GM23248 (cell line): ENCODE measurements at regions not wholly inside any gene's neighbourhood (a gene's known extent, or its start where the extent isn't known, plus 50 kb on each side); places are given as distances from the start of the nearest gene placed in this dataset.

Source experiments
- DNase-seq: peaks from one replicate; pipeline ENCODE4 v3.0.0-alpha.2; 2015
- H2AFZ ChIP-seq: fragments of 200-600 bp; sonication (generic); 2 replicates; pipeline ENCODE4 v1.6.1; 2016; ENCODE audit warnings: antibody characterized with exemption
- H3F3A ChIP-seq: fragments of 200-600 bp; sonication (generic); 2 replicates; pipeline ENCODE4 v1.6.1; 2016; ENCODE audit warnings: mild to moderate bottlenecking, antibody characterized with exemption, mixed run types; ENCODE audit not compliant: insufficient read depth
- H3K27ac ChIP-seq: fragments of 200-600 bp; sonication (generic); 2 replicates; pipeline ENCODE4 v1.5.1; 2016; ENCODE audit warnings: mild to moderate bottlenecking
- H3K27me3 ChIP-seq: fragments of 200-600 bp; sonication (generic); replicated peaks from 2 replicates; pipeline ENCODE4 v1.6.1; 2016; ENCODE audit warnings: mild to moderate bottlenecking; ENCODE audit not compliant: insufficient read depth
- H3K36me3 ChIP-seq: fragments of 200-600 bp; sonication (generic); 2 replicates; pipeline ENCODE4 v1.6.1; 2016; ENCODE audit warnings: low read depth, mild to moderate bottlenecking
- H3K4me1 ChIP-seq: fragments of 200-600 bp; sonication (generic); 2 replicates; pipeline ENCODE4 v1.6.1; 2016; ENCODE audit warnings: mild to moderate bottlenecking; ENCODE audit not compliant: insufficient read depth
- H3K4me2 ChIP-seq: fragments of 200-600 bp; sonication (generic); one replicate; pipeline ENCODE4 v1.6.1; 2016; ENCODE audit warnings: mild to moderate bottlenecking; ENCODE audit not compliant: unreplicated experiment
- H3K4me3 ChIP-seq: fragments of 200-600 bp; sonication (generic); 2 replicates; pipeline ENCODE4 v1.5.1; 2016; ENCODE audit warnings: mild to moderate bottlenecking
- H3K79me2 ChIP-seq: fragments of 200-600 bp; sonication (generic); 2 replicates; pipeline ENCODE4 v1.6.1; 2016; ENCODE audit warnings: mild to moderate bottlenecking; ENCODE audit not compliant: insufficient read depth
- H3K9ac ChIP-seq: fragments of 200-600 bp; sonication (generic); 2 replicates; pipeline ENCODE4 v1.6.1; 2016; ENCODE audit warnings: mild to moderate bottlenecking
- H3K9me2 ChIP-seq: fragments of 200-600 bp; sonication (generic); 2 replicates; pipeline ENCODE4 v1.6.1; 2016; ENCODE audit warnings: mixed run types, mild to moderate bottlenecking, moderate library complexity; ENCODE audit not compliant: insufficient read depth
- H3K9me3 ChIP-seq: fragments of 200-600 bp; sonication (generic); one replicate; pipeline ENCODE4 v1.6.1; 2017; ENCODE audit warnings: low read depth
- H4K20me1 ChIP-seq: fragments of 200-600 bp; sonication (generic); 2 replicates; pipeline ENCODE4 v1.6.0; 2016; ENCODE audit not compliant: insufficient read depth
- EZH2 ChIP-seq: fragments of 200-600 bp; sonication (generic); IDR thresholded peaks from 2 replicates; pipeline ENCODE4 v1.6.1; 2018; ENCODE audit warnings: antibody characterized with exemption, mild to moderate bottlenecking; ENCODE audit not compliant: insufficient read depth, poor library complexity, severe bottlenecking
- EZH2phosphoT487 ChIP-seq: fragments of 200-600 bp; sonication (generic); IDR thresholded peaks from 2 replicates; pipeline ENCODE4 v1.6.1; 2018; ENCODE audit warnings: antibody characterized with exemption, moderate library complexity, mild to moderate bottlenecking, low read depth; ENCODE audit not compliant: insufficient read depth
- WGBS, 2 experiments: methylation state at CpG; one replicate each; pipeline ENCODE4 v1.1.6; 2015 to 2017; ENCODE audit warnings: low lambda C conversion rate in 2 of 2, low coverage in 1 of 2; ENCODE audit errors: missing lambda C conversion rate in 2 of 2; 5-methylcytosine and 5-hydroxymethylcytosine counted together
- in situ Hi-C: fragments of 300-500 bp; cut with MboI; formaldehyde crosslinking; loops from 2 replicates; pipeline ENCODE4 v1.15.0; 2020

DNA sequence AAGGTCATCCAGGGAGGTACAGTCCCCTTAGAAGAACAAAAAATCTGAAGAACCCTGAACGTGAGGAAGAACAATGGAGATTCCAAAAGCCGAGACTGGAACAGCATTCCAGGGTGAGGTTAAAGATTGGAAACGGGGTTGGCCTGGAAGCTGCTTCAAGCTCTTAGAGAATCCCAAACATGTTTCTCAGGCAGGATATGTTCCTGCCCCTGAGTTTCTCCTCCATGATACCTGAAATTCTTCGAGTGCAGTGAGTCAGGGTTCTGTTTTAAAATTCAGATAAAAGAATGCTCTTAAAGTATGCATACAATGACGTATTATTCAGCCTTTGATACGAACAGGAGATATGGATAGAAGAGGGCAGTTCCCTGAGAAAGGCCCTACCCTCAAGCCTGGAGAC, 293.1 kb downstream of the HS3ST3B1 start:
- Histone ChIP-seq H3K9ac (no peak overlapping the region), H3K79me2 (no peaks in the 10 kb centered on the region), H3K9me2 (no peaks in the 10 kb centered on the region), H3K27me3 (peaks cover 5% of the 10 kb centered on the region; the same call in 1 of the 2 replicates), H3K4me2 (no peak overlapping the region), H3K36me3 (no peaks in the 10 kb centered on the region), H3F3A (no peaks in the 10 kb centered on the region), H3K27ac (no peak overlapping the region), H3K4me1 (no peaks in the 10 kb centered on the region), H3K4me3 (no peak overlapping the region), H4K20me1 (no peaks in the 10 kb centered on the region), H3K9me3 (no peaks in the 10 kb centered on the region), H2AFZ (no peak overlapping the region)
- TF ChIP-seq EZH2 (no peak), EZH2phosphoT487 (no peak)
- 37 to 45% methylated on average over 6 of the region's 6 CpGs for WGBS, 2 experiments
- no peak for DNase-seq
- in situ Hi-C loops = loop anchor here (25.0 kb wide), 1 partner anchor 93 kb away; no protein-coding TSS in a partner anchor

DNA sequence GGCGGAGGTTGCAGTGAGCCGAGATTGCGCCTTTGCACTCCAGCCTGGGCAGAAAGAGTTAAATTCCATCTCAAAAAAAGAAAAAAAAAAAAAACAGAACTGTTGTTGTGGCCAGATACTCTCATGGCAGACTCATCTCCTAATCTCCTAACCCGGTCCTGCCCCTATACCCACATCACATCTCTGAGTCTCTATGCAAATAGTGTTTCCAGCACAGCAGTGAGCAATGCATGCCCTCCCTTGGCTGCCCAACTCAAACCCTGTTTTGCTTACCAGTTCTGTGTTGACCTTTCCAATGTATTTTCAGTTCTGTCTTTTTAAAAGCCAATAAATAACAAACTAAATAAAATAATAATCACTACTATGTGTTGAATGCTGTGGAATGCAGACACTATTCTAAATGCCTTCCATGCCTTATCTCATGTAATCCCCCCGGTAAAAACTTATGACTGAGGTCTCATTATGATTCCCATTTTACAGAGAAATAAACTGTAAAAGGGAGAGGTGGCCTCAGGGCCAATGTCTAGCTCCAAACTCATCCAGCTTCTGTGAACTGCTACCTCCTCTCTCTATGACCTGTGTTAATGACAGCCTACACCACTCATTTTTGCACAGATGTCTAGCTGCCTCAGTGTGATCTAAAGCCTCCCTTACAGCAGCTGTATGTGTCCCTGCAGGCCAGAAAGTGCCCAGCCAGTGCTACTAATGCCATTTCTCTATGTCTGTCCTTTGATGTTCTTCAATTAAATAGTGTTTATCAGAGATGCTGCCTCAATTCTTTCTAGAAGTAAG, 289.8 kb downstream of the HS3ST3B1 start:
- Histone ChIP-seq H3K36me3 (no peaks in the 10 kb centered on the region), H4K20me1 (no peaks in the 10 kb centered on the region), H3K4me3 (no peak overlapping the region), H3K4me2 (no peak overlapping the region), H3K4me1 (no peaks in the 10 kb centered on the region), H3K27ac (no peak overlapping the region), H2AFZ (no peak overlapping the region), H3F3A (no peaks in the 10 kb centered on the region), H3K9ac (no peak overlapping the region), H3K9me3 (no peaks in the 10 kb centered on the region), H3K9me2 (no peaks in the 10 kb centered on the region), H3K27me3 (peaks cover 5% of the 10 kb centered on the region; the same call in 1 of the 2 replicates), H3K79me2 (no peaks in the 10 kb centered on the region)
- in situ Hi-C loops = loop anchor here (25.0 kb wide), 1 partner anchor 97 kb away; no protein-coding TSS in a partner anchor
- 61 to 71% methylated on average over 5 of the region's 5 CpGs for WGBS, 2 experiments
- TF ChIP-seq EZH2phosphoT487 = no peak
- TF ChIP-seq EZH2 = no peak
- DNase-seq = no peak

DNA sequence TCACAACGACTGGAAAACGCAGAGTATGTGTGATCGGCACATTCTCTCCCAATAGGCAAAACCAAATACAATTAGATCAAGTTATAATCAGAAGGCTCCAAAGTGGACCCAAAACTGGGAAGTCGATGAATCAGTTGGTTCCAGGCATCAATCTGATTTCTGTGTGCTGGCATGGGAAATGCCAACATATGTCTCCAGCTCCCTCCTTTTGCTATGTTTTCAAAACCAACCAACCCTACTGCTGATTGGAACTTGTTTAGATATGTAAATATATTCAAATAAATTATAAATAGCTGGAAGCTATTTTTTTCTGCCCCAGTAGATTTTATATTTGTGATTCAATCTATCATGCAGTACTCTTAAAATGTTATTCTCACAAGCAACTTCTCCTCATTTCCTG, 284.2 kb downstream of the HS3ST3B1 start:
- no peak for DNase-seq
- no peaks in the 10 kb centered on the region for H3F3A ChIP-seq
- H3K27ac ChIP-seq = no peak overlapping the region
- H3K27me3 ChIP-seq = no peaks in the 10 kb centered on the region
- H3K4me1 ChIP-seq = peaks cover 2% of the 10 kb centered on the region; the same call in 1 of the 2 replicates
- 68 to 80% methylated on average over 4 of the region's 4 CpGs for WGBS, 2 experiments
- no peaks in the 10 kb centered on the region for H3K36me3 ChIP-seq
- H3K9ac ChIP-seq = no peak overlapping the region
- no peak overlapping the region for H3K4me3 ChIP-seq
- no peaks in the 10 kb centered on the region for H3K9me2 ChIP-seq
- H4K20me1 ChIP-seq = no peaks in the 10 kb centered on the region
- in situ Hi-C loops = loop anchor here (25.0 kb wide), 1 partner anchor 102 kb away; no protein-coding TSS in a partner anchor
- TF ChIP-seq EZH2 (no peak), EZH2phosphoT487 (no peak)
- H3K4me2 ChIP-seq = no peak overlapping the region
- no peaks in the 10 kb centered on the region for H3K9me3 ChIP-seq
- no peaks in the 10 kb centered on the region for H3K79me2 ChIP-seq
- no peak overlapping the region for H2AFZ ChIP-seq

DNA sequence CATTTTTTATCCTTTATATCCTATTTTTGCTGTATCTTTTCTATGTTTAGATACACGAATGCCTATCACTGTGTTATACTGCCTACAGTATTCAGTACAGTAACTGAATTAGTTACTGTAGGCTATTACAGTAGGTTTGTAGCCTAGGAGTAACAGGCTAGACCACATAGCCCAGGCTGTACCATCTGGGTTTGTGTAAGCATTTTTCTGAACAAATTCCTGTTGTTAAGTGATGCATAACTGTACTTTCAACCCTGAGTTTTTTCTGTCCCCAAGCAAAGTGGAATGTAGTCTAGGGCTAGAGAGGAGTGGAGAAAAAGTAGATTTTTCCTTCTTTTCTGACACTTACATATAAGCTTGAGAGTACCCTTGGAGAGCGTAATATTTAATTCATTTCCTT, 282.1 kb downstream of the HS3ST3B1 start:
- H3K79me2 ChIP-seq = no peaks in the 10 kb centered on the region
- no peaks in the 10 kb centered on the region for H3K9me3 ChIP-seq
- no peak overlapping the region for H3K27ac ChIP-seq
- no peak for TF ChIP-seq EZH2
- no peak for TF ChIP-seq EZH2phosphoT487
- H3K4me2 ChIP-seq = no peak overlapping the region
- H3K36me3 ChIP-seq = no peaks in the 10 kb centered on the region
- H2AFZ ChIP-seq = no peak overlapping the region
- in situ Hi-C loops = loop anchor here (25.0 kb wide), 1 partner anchor 104 kb away; no protein-coding TSS in a partner anchor
- H3K9ac ChIP-seq = no peak overlapping the region
- H3K9me2 ChIP-seq = no peaks in the 10 kb centered on the region
- no peaks in the 10 kb centered on the region for H4K20me1 ChIP-seq
- no peak for DNase-seq
- no peaks in the 10 kb centered on the region for H3F3A ChIP-seq
- no peak overlapping the region for H3K4me3 ChIP-seq
- H3K4me1 ChIP-seq = peaks cover 4% of the 10 kb centered on the region; the same call in 1 of the 2 replicates
- H3K27me3 ChIP-seq = no peaks in the 10 kb centered on the region
- WGBS, 2 experiments = 64 to 67% methylated on average over 2 of the region's 2 CpGs
